GM19455 (cell line): ENCODE measurements at regions not wholly inside any gene's neighbourhood (a gene's known extent, or its start where the extent isn't known, plus 50 kb on each side); places are given as distances from the start of the nearest gene placed in this dataset.

Experiments used
- ATAC-seq: cut with Tn5 transposase; IDR thresholded peaks from one replicate; pipeline ENCODE4 v1.9.1; 2021; ENCODE audit not compliant: unreplicated experiment

GRCh38 chr21:35900539-35900938, 159.8 kb downstream of the SETD4 start:
- ATAC-seq, result no peak

GRCh38 chr21:35896060-35896459, 164.3 kb downstream of the SETD4 start:
- no peak for ATAC-seq

GRCh38 chr21:35895598-35895997, 164.7 kb downstream of the SETD4 start:
- ATAC-seq, result no peak

- no peak for ATAC-seq
These were observed 167.2 kb downstream of the SETD4 start for GRCh38 chr21:35893156-35893555.

GRCh38 chr21:35886887-35887286, 173.4 kb downstream of the SETD4 start:
- ATAC-seq, result no peak

- ATAC-seq, result no peak
These were observed 174.3 kb downstream of the SETD4 start for GRCh38 chr21:35885942-35886541.

GRCh38 chr21:35882791-35883240, 177.5 kb downstream of the SETD4 start:
- no peak for ATAC-seq

- ATAC-seq, result no peak
These were observed 186.9 kb downstream of the SETD4 start for GRCh38 chr21:35873441-35873840.

GRCh38 chr21:35871906-35872305, 188.4 kb downstream of the SETD4 start:
- no peak for ATAC-seq

GRCh38 chr21:35868869-35869223, 191.5 kb downstream of the SETD4 start:
- ATAC-seq, result no peak

- no peak for ATAC-seq
These were observed 192.1 kb downstream of the SETD4 start for GRCh38 chr21:35868005-35868868.

- ATAC-seq, result no peak
These were observed 196.3 kb downstream of the SETD4 start for GRCh38 chr21:35864039-35864438.

- no peak for ATAC-seq
These were observed 197.4 kb downstream of the SETD4 start for GRCh38 chr21:35862969-35863368.

- ATAC-seq, result no peak
These were observed 198.7 kb downstream of the SETD4 start for GRCh38 chr21:35861661-35862060.

- no peak for ATAC-seq
These were observed 200.0 kb downstream of the SETD4 start for GRCh38 chr21:35860189-35860869.

GRCh38 chr21:35859677-35860076, 200.6 kb downstream of the SETD4 start:
- no peak for ATAC-seq

- ATAC-seq, result no peak
These were observed 203.2 kb downstream of the SETD4 start for GRCh38 chr21:35857095-35857494.

- no peak for ATAC-seq
These were observed 204.8 kb downstream of the SETD4 start for GRCh38 chr21:35855484-35855883.

GRCh38 chr21:35854281-35854680, 206.0 kb downstream of the SETD4 start:
- no peak for ATAC-seq

GRCh38 chr21:35853321-35854239, 206.7 kb downstream of the SETD4 start:
- ATAC-seq, result no peak

- no peak for ATAC-seq
These were observed 207.5 kb downstream of the SETD4 start for GRCh38 chr21:35852820-35853219.
